NCI-H2196 treated with DMSO at 0.1 percent for 48 hours (cell line): ENCODE measurements at regions not wholly inside any gene's neighbourhood (a gene's known extent, or its start where the extent isn't known, plus 50 kb on each side); places are given as distances from the start of the nearest gene placed in this dataset.
A peak's percentile ranks its signal among the peaks of the same experiment; 100 is the strongest.

Experiments used
- DNase-seq: peaks from one replicate; lab custom pipeline; 2025; ENCODE audit not compliant: unreplicated experiment; lab: John Stamatoyannopoulos, UW

DNA sequence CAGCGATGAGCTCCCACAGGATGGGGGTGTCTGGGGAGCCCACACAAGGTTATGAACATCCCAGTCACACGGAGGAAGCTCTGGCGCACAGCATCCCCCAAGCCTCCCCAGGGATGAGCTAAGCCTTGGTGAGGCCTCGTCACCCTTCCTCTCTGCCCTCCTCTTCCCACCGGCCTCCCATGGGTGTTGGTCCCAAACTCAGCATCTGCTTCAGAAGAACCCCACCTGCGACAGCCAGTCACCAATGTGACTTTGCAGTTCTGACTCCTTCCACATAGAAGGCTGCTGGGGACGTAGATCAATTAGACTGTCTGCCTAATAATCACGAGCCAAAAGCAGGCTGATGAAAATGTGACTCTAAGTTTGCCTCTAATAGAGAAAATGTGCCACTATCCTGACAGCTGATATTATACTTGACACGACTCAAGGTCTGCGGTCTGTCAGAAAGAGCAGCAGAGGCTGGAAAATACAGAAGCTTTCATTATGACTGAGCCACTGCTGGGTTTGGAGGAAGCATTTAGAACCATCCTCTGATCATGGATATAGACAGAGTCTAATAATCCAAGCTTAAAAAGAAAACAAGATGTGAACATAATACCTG lies 116.0 kb upstream of the PFKP start:
- DNase-seq, result no peak

- DNase-seq, result no peak
Observed at GRCh38 chr10:2950546-2950945, 116.8 kb upstream of the PFKP start.

- no peak for DNase-seq
Observed at GRCh38 chr10:2949948-2950354, 117.4 kb upstream of the PFKP start.

GRCh38 chr10:2949221-2949947 lies 118.0 kb upstream of the PFKP start:
- DNase-seq, result no peak

DNA sequence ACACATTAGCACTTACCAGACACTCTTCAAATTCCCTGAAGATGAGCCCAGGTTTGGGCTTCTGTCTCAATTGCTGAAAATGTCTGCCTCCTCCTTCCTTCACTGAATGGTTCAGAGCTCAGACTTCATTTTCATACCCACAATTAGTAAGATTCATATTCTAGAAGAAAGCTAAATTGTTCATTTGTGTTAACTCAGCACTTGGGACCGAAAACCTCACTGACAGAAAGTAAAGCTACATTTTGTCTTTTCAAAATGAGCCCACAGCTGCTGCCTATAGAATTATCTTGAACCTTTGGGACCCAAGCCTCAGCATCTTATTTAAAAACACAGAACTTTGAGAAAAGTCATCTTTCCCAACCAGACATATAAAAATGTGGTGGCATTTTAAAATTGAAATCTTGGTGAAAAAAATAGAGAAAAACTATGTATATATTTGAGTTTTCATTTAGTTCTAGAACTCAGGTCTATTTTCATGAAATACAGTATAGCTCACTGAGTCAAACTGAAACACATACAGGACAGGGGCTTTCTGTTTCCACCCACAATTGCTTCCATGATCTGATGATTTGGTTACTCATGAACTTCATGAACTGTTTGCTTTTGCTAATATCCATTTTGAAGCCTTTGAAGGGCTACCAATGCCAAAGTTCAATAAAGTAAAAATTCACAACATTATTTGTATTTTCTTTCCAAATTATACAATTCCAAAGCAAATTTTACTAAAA lies 119.1 kb upstream of the PFKP start:
- no peak for DNase-seq

DNA sequence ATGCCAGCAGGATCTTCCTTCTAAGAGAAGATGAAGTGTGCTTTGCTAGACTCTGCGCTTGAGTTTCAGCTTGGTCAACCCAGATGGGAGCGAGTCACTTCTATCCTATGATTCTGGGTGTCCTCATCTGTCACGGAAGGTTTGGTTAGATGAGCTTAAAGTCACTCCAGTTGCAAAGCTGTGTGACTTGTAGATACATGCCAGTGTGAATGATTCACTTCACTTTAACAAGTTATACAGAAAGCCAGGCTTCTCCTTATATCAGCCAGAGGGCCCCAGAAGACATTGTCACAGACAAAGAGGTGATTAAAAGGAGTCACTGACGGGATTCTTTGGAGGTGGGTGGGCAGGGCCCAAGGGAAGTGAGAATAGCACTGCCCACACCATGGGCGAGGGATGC lies 122.6 kb upstream of the PFKP start:
- DNase-seq, result no peak

DNA sequence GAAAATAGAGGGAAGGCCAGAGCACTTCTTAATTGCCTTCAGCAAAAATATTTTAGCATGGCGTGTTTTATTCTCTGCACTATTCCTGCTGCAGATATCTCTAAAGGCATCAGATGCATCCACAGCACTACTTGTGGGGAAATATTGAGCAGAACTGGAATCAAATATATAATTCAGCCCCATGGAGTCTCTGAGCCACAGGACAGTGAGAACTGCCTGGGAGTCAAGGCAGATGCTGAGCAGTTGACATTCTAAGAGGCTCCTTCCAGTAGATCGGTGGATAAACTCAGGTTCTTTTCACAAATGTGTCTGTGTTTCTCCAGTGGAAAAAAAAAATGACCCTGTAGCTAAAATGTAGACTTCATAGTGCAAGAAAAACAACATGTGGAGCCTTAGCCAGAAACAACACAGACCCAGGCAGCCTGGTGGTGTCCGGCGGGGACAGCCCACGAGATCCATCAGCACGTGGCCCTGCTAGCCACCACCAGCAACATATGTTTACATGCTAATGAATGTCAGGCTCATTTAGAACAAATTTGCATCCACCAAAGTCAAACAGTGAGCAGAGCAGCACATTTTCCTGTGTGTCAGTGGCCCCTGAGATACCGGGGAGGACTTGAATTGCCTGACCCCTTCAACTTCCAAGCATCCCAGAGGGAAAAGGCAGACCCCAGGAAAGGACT lies 123.3 kb upstream of the PFKP start:
- no peak for DNase-seq

- no peak for DNase-seq
Observed at GRCh38 chr10:2942938-2943337, 124.4 kb upstream of the PFKP start.

- no peak for DNase-seq
Observed at GRCh38 chr10:2938869-2939268, 128.5 kb upstream of the PFKP start.

GRCh38 chr10:2936816-2937215 lies 130.5 kb upstream of the PFKP start:
- DNase-seq, result no peak

DNA sequence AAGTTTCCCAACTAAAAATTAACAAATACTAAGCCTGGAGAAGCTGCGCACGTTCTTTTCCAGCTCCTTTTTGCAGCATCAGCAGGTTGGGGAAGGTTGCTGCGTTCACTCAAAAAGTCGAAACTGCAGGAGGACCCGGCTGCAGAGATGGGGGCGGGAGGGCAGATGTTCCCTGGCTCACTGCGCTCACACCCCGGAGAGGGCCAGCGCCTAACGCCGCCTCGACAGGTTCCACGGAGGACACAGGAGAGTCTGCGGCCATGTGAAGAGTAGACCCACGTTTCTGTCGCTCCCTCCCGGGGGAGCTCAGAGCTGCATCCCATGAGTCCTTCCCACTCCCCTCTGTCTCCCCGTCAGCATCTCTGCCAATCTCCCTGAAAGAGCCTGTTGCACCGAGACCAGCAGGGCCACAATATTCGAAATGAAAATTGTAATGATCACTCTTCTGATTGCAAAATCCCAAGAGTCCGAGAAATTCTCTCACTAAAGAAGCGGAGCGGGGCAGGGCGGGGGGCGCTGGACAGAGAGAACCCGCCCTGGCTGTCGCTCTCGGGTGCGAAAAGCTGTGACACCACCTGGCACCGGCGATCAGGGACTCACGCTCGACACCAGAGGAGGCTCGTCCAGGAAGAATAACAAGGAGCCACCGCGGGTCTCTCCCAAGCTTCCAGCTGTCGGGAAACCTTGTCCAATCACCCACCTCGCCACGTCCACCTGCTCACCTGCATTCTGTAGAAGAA lies 131.5 kb upstream of the PFKP start:
- no peak for DNase-seq

DNA sequence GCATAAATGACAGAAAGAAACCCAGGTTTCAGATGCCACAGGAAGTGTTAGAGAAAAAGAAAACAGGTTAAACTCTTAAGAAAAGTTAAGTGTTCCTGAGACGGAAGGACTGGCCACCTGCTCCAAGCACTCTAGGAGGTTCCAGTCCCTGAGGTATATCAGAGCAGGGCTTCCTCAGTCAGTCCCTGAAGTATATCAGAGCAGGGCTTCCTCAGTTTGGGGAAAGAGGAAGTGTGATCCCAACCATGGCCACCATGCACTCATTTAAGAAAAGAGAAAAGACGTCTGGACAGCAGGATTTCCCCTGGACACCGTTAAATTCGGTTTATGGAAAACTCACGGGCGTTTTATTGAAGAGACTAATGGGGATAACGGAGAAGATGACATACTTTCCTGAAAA lies 133.4 kb upstream of the PFKP start:
- no peak for DNase-seq

- DNase-seq, result no peak
Observed at GRCh38 chr10:2933519-2933918, 133.8 kb upstream of the PFKP start.

GRCh38 chr10:2933071-2933470 lies 134.3 kb upstream of the PFKP start:
- no peak for DNase-seq

DNA sequence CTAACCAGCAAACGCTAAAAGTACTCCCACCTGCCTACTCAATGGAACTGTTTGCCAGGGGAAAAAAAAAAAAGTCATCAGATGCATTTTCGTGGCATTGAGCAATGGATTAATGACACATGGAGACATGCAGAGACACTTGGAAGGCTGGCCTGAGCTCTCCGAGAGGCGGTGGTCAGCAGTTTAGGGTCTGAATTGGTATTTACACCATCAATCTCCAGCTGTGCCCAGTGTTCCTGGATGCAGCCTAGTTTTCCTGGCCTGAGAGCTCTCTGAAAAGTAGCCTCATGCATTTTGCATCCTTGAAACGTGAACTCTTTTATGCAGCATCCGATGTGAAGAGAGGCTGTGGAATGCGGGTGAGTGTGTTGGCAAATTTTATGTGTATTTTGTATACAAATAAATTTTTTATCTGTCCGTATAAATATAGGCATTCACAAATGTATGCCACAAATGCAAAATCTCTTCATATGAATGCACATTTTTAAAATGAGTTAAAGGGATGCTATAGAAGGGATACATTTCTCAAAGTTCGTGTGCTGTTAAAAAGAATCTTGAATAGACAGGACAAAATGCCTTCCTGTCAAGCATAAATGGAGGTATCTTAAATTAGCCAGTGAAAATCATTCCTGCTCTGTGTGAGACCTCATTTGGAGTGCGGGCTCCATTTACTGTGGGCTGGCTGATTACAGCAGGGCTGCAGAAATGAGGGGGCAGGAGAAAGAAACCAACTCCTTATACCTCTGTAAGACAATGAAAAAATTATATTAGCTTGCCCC lies 137.7 kb upstream of the PFKP start:
- DNase-seq, result no peak

DNA sequence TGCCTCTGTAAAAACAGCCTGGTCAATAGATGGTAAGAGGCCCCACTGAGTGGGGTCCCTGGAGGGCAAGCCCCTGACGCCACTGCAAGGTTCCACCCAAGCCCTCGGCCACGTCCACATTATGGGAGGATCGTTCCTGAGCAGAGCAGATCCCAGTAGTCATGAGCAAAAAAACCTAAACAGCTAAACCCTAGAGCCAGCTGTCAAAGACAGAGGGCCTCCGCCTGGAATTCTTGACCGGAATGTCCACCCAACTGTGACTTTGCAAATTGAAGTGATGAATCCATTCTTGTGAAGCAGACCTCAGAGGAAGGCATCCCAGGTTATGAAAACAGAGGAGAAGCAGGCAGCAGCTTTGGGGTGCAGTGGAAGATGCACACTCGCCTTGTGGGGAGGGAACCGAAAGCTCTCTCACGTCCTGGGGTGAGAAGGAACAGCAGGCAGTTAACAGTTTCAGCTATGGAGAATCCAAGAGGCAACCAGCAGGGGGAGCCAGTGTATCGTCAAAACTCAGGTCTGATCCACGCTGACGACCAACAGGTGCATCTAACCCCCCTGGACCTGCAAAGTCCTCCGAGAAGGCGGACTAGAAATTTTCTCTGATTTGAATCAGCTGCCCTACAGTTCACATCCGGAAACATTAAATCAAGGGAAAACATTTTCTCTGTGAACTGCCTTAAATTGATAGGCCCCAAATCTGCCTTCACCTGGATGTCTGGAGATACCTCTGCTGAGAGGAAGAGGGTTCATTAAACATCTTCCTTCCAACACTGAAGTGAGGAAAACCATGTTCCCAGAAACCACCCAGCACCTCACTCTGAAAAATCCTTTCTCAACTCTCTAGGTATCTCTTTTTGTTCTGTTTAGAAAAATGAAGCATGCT lies 139.1 kb upstream of the PFKP start:
- peak; percentile 3 for DNase-seq

DNA sequence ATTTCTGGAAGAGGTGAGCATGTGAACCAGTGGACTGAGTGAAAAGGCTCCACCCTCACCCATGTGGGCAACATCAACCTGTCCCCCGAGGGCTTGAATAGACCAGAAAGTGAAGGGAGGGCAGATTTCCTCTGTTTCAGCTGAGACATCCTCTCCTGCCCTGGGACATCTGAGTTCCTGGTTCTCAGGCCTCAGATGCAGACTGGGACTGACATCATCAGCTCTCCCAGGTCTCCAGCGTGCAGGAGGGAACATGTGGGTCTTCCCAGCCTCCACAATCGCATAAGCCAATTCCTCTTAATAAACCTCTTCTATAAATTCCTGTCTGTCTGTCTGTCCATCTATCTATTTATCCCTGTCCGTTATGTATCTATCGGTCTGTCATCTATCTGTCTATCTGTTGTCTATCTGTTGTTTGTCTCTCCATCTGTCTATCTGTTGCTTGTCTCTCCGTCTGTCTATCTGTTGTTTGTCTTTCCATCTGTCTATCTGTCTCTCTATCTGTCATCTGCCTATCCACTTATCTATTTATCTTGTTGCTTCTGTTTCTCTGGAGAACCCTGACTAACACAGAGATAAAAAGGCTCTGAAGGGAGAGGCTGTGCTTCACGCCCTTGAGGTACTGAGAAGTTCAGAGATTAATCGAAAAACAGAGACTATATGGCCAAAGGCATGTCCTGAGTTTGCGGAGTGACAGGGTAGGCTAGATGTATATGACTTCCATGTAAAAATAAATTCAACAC lies 140.3 kb upstream of the PFKP start:
- DNase-seq, result no peak

DNA sequence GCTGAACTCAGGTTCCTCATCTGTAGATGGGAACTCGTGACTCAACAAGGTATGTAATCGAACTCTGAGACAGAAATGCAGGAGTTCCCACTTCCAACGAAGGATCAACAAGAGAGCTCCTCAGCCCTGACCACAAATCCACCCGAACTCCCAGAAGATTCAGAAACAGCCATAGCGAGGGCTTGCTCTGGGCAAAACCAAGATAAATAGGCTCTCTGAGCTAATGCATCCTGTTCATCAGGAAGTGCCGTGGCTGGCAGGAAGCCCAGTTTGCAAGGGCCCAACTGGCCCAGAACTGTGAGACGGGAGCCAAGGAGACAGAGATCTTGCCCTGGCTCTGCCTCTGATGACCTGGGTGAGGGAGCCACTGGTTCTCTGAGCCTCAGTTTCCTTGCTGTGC lies 141.7 kb upstream of the PFKP start:
- no peak for DNase-seq

DNA sequence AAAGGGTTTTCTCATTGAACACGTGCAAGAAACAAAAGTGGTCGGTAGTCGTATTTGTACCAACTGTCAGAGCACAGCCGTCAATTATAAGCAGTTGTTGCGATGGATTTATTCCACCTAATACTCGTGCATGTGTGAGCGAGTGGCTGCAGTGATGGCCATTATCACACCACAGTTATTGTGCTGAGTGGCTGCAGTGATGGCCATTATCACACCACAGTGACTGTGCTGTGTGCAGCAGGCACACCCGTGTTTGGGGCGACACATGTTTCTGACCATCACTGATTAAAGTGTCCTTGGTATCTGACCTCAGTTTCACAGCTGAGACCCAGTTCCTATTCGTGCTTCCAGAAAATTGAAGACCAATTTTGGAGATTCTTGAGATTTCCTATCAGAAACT lies 142.9 kb upstream of the PFKP start:
- no peak for DNase-seq
